ENCODE measurements at regions not wholly inside any gene's neighbourhood (a gene's known extent, or its start where the extent isn't known, plus 50 kb on each side); places are given as distances from the start of the nearest gene placed in this dataset.

GRCh38 chr7:24073651-24074420 lies 210.2 kb upstream of the NPY start:
- Mint-ChIP-seq H3K4me3 (no peak overlapping the region), H3K27me3 (ENCODE audit: insufficient read depth) (peaks cover 2% of the 10 kb centered on the region), H3K27ac (no peak overlapping the region), H3K9me3 (no peaks in the 10 kb centered on the region), H3K4me1 (peaks cover 5% of the 10 kb centered on the region), H3K36me3 (ENCODE audit: low read depth) (no peaks in the 10 kb centered on the region)
- Histone ChIP-seq H3K4me3 (ENCODE audit: low read length) (no peak overlapping the region), H3K9me3 (ENCODE audit: control insufficient read depth, low read length) (no peaks in the 10 kb centered on the region), H3K27me3 (ENCODE audit: control insufficient read depth, insufficient read depth, low read length, poor library complexity, severe bottlenecking) (no peaks in the 10 kb centered on the region), H3K27ac (ENCODE audit: low read depth, low read length) (no peak overlapping the region), H3K36me3 (ENCODE audit: control insufficient read depth, insufficient read depth, low read length) (no peaks in the 10 kb centered on the region), H3K9ac (ENCODE audit: extremely low read depth, low read length, poor library complexity, severe bottlenecking) (no peak overlapping the region), H3K4me1 (ENCODE audit: control insufficient read depth, insufficient read depth, low read length) (no peaks in the 10 kb centered on the region)
- TF ChIP-seq CTCF (conservative IDR thresholded peaks at IDR 0.05): no peak
- 91 to 98% methylated on average over 8 to 9 of the region's 9 CpGs for WGBS, 2 experiments (ENCODE audit: insufficient coverage in 1 of 2, insufficient read length in 1 of 2)
- DNase-seq: no peak

- no peaks in the 10 kb centered on the region for H3K36me3 Mint-ChIP-seq (ENCODE audit: low read depth)
- H3K9me3 Mint-ChIP-seq: peaks cover 4% of the 10 kb centered on the region
- Histone ChIP-seq H3K27ac (ENCODE audit: low read depth, low read length) (no peak overlapping the region), H3K9ac (ENCODE audit: extremely low read depth, low read length, poor library complexity, severe bottlenecking) (no peak overlapping the region), H3K36me3 (ENCODE audit: control insufficient read depth, insufficient read depth, low read length) (no peaks in the 10 kb centered on the region), H3K27me3 (ENCODE audit: control insufficient read depth, insufficient read depth, low read length, poor library complexity, severe bottlenecking) (no peaks in the 10 kb centered on the region), H3K9me3 (ENCODE audit: control insufficient read depth, low read length) (no peaks in the 10 kb centered on the region), H3K4me3 (ENCODE audit: low read length) (no peak overlapping the region), H3K4me1 (ENCODE audit: control insufficient read depth, insufficient read depth, low read length) (no peaks in the 10 kb centered on the region)
- peaks cover 5% of the 10 kb centered on the region for H3K4me1 Mint-ChIP-seq
- DNase-seq: no peak
- H3K27me3 Mint-ChIP-seq (ENCODE audit: insufficient read depth): no peaks in the 10 kb centered on the region
- no peak overlapping the region for H3K4me3 Mint-ChIP-seq
- TF ChIP-seq CTCF (conservative IDR thresholded peaks at IDR 0.05): no peak
- H3K27ac Mint-ChIP-seq: no peak overlapping the region
- 93% methylated on average over 1 of the region's 1 CpG; no CpG with 5 or more reads in 1 of the 2 experiments for WGBS, 2 experiments (ENCODE audit: insufficient coverage in 1 of 2, insufficient read length in 1 of 2)
Measured at GRCh38 chr7:24075426-24075810, 208.6 kb upstream of the NPY start.

DNA sequence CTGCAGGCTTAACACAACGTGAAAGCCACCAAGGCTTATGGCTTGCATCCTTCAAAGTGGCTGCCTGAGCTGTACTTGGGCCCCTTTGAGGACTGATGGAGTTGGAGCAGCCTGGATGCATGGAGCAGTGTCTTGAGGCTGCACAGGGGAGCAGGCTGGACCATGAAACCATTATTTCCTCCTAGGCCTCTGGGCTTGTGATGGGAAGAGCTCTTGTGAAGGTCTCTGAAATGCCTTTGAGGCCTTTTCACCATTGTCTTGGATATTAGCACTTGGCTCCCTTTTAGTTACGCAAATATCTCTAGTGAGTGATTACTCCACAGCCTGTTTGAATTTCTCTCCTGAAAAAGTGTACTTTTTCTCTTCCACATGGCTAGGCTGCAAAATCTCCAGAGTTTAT lies 201.2 kb upstream of the NPY start:
- Histone ChIP-seq H3K27me3 (ENCODE audit: control insufficient read depth, insufficient read depth, low read length, poor library complexity, severe bottlenecking) (no peaks in the 10 kb centered on the region), H3K4me1 (ENCODE audit: control insufficient read depth, insufficient read depth, low read length) (no peaks in the 10 kb centered on the region), H3K9me3 (ENCODE audit: control insufficient read depth, low read length) (peaks cover 21% of the 10 kb centered on the region), H3K36me3 (ENCODE audit: control insufficient read depth, insufficient read depth, low read length) (no peaks in the 10 kb centered on the region), H3K27ac (ENCODE audit: low read depth, low read length) (no peak overlapping the region), H3K9ac (ENCODE audit: extremely low read depth, low read length, poor library complexity, severe bottlenecking) (no peak overlapping the region), H3K4me3 (ENCODE audit: low read length) (peak overlapping the region; percentile 7)
- no peak for DNase-seq
- TF ChIP-seq CTCF (conservative IDR thresholded peaks at IDR 0.05): no peak
- Mint-ChIP-seq H3K4me3 (no peak overlapping the region), H3K36me3 (ENCODE audit: low read depth) (no peaks in the 10 kb centered on the region), H3K27me3 (ENCODE audit: insufficient read depth) (no peaks in the 10 kb centered on the region), H3K9me3 (peaks cover 27% of the 10 kb centered on the region), H3K4me1 (no peaks in the 10 kb centered on the region), H3K27ac (no peak overlapping the region)
- 83 to 85% methylated on average over 2 of the region's 2 CpGs for WGBS, 2 experiments (ENCODE audit: insufficient coverage in 1 of 2, insufficient read length in 1 of 2)
